ENCODE measurements at regions not wholly inside any gene's neighbourhood (a gene's known extent, or its start where the extent isn't known, plus 50 kb on each side); places are given as distances from the start of the nearest gene placed in this dataset.

GRCh38 chr14:86457481-86458135 is 927.7 kb downstream of the FLRT2 start:
- H3K27ac Mint-ChIP-seq, result no peak overlapping the region
- no peaks in the 10 kb centered on the region for H3K4me1 Mint-ChIP-seq (ENCODE audit: low read depth)
- no peak for TF ChIP-seq CTCF (IDR thresholded peaks at IDR 0.05; ENCODE audit: unreplicated experiment)
- no peak overlapping the region for H3K4me3 Mint-ChIP-seq (ENCODE audit: low read depth)
- DNase-seq (ENCODE audit: low spot score, unreplicated experiment), result no peak
- no peaks in the 10 kb centered on the region for H3K36me3 Mint-ChIP-seq (ENCODE audit: insufficient read depth)
- no peaks in the 10 kb centered on the region for H3K27me3 Mint-ChIP-seq
- peaks cover 14% of the 10 kb centered on the region for H3K9me3 Mint-ChIP-seq (ENCODE audit: low read depth)

- Mint-ChIP-seq H3K27me3 (no peaks in the 10 kb centered on the region), H3K4me1 (ENCODE audit: low read depth) (no peaks in the 10 kb centered on the region), H3K4me3 (ENCODE audit: low read depth) (no peak overlapping the region), H3K27ac (no peak overlapping the region), H3K9me3 (ENCODE audit: low read depth) (no peaks in the 10 kb centered on the region), H3K36me3 (ENCODE audit: insufficient read depth) (no peaks in the 10 kb centered on the region)
- TF ChIP-seq CTCF (IDR thresholded peaks at IDR 0.05; ENCODE audit: unreplicated experiment), result no peak
- DNase-seq (ENCODE audit: low spot score, unreplicated experiment), result no peak
Observed at GRCh38 chr14:86450085-86450484, 920.1 kb downstream of the FLRT2 start.

DNA sequence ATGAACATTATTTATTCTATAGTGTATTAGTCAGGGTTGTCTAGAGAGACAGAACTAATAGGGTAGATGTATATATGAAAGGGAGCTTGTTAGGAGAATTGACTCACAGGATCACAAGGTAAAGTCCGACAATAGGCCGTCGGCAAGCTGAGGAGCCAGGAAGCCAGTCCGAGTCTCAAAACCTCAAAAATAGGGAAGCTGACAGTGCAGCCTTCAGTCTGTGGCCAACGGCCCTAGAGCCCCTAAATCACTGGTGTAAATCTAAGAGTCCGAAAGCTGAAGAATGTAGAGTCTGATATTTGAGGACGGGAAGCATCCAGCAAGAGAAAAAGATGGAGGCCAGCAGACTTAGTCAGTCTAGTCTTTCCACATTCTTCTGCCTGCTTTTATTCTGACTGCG is 912.2 kb downstream of the FLRT2 start:
- TF ChIP-seq CTCF (IDR thresholded peaks at IDR 0.05; ENCODE audit: unreplicated experiment), result no peak
- no peak for DNase-seq (ENCODE audit: low spot score, unreplicated experiment)
- Mint-ChIP-seq H3K27me3 (no peaks in the 10 kb centered on the region), H3K9me3 (ENCODE audit: low read depth) (no peaks in the 10 kb centered on the region), H3K27ac (no peak overlapping the region), H3K4me1 (ENCODE audit: low read depth) (no peaks in the 10 kb centered on the region), H3K36me3 (ENCODE audit: insufficient read depth) (no peaks in the 10 kb centered on the region), H3K4me3 (ENCODE audit: low read depth) (no peak overlapping the region)

DNA sequence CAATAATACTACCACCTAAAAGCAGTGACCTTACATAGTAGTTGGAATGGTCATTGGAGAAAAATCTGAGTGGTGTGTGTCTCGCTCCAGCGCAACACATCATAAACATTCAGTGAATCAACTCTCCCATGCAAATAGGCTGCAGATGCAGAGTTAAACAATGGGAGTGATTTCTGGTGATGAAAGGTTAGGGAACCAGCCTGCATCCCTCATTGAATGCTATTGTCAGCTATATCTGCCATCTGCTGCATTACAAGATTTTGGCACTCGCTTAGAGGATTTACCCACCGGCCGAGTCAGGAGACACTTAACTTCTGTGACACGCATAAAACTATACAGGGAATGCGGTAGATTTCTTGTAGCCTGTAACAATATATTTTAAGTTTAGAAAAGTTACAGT is 900.9 kb downstream of the FLRT2 start:
- Mint-ChIP-seq H3K9me3 (ENCODE audit: low read depth) (no peaks in the 10 kb centered on the region), H3K27ac (no peak overlapping the region), H3K27me3 (no peaks in the 10 kb centered on the region), H3K4me3 (ENCODE audit: low read depth) (no peak overlapping the region), H3K36me3 (ENCODE audit: insufficient read depth) (no peaks in the 10 kb centered on the region), H3K4me1 (ENCODE audit: low read depth) (no peaks in the 10 kb centered on the region)
- no peak for DNase-seq (ENCODE audit: low spot score, unreplicated experiment)
- TF ChIP-seq CTCF (IDR thresholded peaks at IDR 0.05; ENCODE audit: unreplicated experiment), result no peak

DNA sequence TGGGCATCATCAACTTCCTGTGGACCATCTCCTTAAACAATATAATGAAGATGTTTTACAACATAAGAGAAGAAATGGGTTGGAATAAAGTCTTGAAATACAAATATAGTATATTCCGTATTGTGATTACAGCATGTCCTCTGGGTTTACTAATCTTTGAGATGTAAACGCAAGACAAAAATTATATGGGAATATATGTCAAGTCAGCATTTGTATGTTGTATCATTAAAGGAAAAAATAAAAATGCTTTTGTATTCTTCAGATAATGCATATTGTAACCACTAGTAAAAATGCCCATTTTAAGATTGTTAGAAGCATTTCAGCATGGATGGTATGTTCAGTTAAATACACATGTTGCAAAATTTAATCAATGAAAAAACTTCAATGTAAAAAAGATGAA is 893.3 kb downstream of the FLRT2 start:
- Mint-ChIP-seq H3K9me3 (ENCODE audit: low read depth) (no peaks in the 10 kb centered on the region), H3K4me3 (ENCODE audit: low read depth) (no peak overlapping the region), H3K36me3 (ENCODE audit: insufficient read depth) (no peaks in the 10 kb centered on the region), H3K27me3 (no peaks in the 10 kb centered on the region), H3K27ac (no peak overlapping the region), H3K4me1 (ENCODE audit: low read depth) (no peaks in the 10 kb centered on the region)
- TF ChIP-seq CTCF (IDR thresholded peaks at IDR 0.05; ENCODE audit: unreplicated experiment), result no peak
- no peak for DNase-seq (ENCODE audit: low spot score, unreplicated experiment)
